MM.1S (cell line): ENCODE measurements at regions not wholly inside any gene's neighbourhood (a gene's known extent, or its start where the extent isn't known, plus 50 kb on each side); places are given as distances from the start of the nearest gene placed in this dataset.

Experiments used
- DNase-seq: peaks from one replicate; pipeline ENCODE4 v3.0.0-alpha.2; 2015
- H2AFZ ChIP-seq: fragments of 300-600 bp; sonication (generic); 2 replicates; pipeline ENCODE4 v1.6.0; 2016; ENCODE audit warnings: antibody characterized with exemption, low read length
- H3F3A ChIP-seq: fragments of 300-600 bp; sonication (generic); 2 replicates; pipeline ENCODE4 v1.6.1; 2016; ENCODE audit warnings: mild to moderate bottlenecking, antibody characterized with exemption, low read length, moderate library complexity, mixed read lengths; ENCODE audit not compliant: insufficient read depth
- H3K27ac ChIP-seq: fragments of 300-600 bp; sonication (generic); 2 replicates; pipeline ENCODE4 v1.5.1; 2016; ENCODE audit warnings: mild to moderate bottlenecking, low read length
- H3K27me3 ChIP-seq: fragments of 300-600 bp; sonication (generic); replicated peaks from 2 replicates; pipeline ENCODE4 v1.6.0; 2016; ENCODE audit warnings: low read length; ENCODE audit not compliant: insufficient read depth
- H3K36me3 ChIP-seq: fragments of 300-600 bp; sonication (generic); replicated peaks from 2 replicates; pipeline ENCODE4 v1.6.1; 2016; ENCODE audit warnings: mild to moderate bottlenecking, low read length, mixed read lengths; ENCODE audit not compliant: insufficient read depth
- H3K4me1 ChIP-seq: fragments of 300-600 bp; sonication (generic); 2 replicates; pipeline ENCODE4 v1.6.1; 2016; ENCODE audit warnings: low read length, mixed read lengths
- H3K4me2 ChIP-seq: fragments of 300-600 bp; sonication (generic); 2 replicates; pipeline ENCODE4 v1.6.0; 2016; ENCODE audit warnings: low read depth, low read length
- H3K4me3 ChIP-seq: fragments of 300-600 bp; sonication (generic); 2 replicates; pipeline ENCODE4 v1.5.1; 2016; ENCODE audit warnings: low read length, mixed read lengths
- H3K79me2 ChIP-seq: fragments of 300-600 bp; sonication (generic); 2 replicates; pipeline ENCODE4 v1.6.1; 2016; ENCODE audit warnings: mixed run types, low read length, mixed read lengths
- H3K9ac ChIP-seq: fragments of 300-600 bp; sonication (generic); 2 replicates; pipeline ENCODE4 v1.6.1; 2016; ENCODE audit warnings: low read length, mixed read lengths
- H3K9me2 ChIP-seq: fragments of 300-600 bp; sonication (generic); replicated peaks from 2 replicates; pipeline ENCODE4 v1.6.1; 2016; ENCODE audit warnings: mild to moderate bottlenecking, low read length, mixed read lengths; ENCODE audit not compliant: insufficient read depth
- H3K9me3 ChIP-seq: fragments of 300-600 bp; sonication (generic); replicated peaks from 2 replicates; pipeline ENCODE4 v1.6.1; 2016; ENCODE audit warnings: mild to moderate bottlenecking, low read length, mixed read lengths; ENCODE audit not compliant: insufficient read depth
- H4K20me1 ChIP-seq: fragments of 300-600 bp; sonication (generic); 2 replicates; pipeline ENCODE4 v1.6.1; 2016; ENCODE audit warnings: mild to moderate bottlenecking, low read length, moderate library complexity, mixed read lengths; ENCODE audit not compliant: insufficient read depth
- EZH2 ChIP-seq: fragments of 300-600 bp; sonication (generic); optimal IDR thresholded peaks from 2 replicates; pipeline ENCODE3; 2017; ENCODE audit warnings: low read depth, mild to moderate bottlenecking, antibody characterized with exemption, low read length, mixed read lengths
- EZH2phosphoT487 ChIP-seq: fragments of 300-600 bp; sonication (generic); IDR thresholded peaks from 2 replicates; pipeline ENCODE4 v1.6.1; 2018; ENCODE audit warnings: antibody characterized with exemption, low read length
- TF ChIP-seq, protein P1 (sequence below): fragments of 300-600 bp; sonication (generic); IDR thresholded peaks from 2 replicates; pipeline ENCODE4 v1.5.1; 2016; ENCODE audit warnings: antibody characterized with exemption, low read length, mixed read lengths

GRCh38 chr2:219957820-219958219, 330.4 kb downstream of the SLC4A3 start:
- TF ChIP-seq, protein P1, sequence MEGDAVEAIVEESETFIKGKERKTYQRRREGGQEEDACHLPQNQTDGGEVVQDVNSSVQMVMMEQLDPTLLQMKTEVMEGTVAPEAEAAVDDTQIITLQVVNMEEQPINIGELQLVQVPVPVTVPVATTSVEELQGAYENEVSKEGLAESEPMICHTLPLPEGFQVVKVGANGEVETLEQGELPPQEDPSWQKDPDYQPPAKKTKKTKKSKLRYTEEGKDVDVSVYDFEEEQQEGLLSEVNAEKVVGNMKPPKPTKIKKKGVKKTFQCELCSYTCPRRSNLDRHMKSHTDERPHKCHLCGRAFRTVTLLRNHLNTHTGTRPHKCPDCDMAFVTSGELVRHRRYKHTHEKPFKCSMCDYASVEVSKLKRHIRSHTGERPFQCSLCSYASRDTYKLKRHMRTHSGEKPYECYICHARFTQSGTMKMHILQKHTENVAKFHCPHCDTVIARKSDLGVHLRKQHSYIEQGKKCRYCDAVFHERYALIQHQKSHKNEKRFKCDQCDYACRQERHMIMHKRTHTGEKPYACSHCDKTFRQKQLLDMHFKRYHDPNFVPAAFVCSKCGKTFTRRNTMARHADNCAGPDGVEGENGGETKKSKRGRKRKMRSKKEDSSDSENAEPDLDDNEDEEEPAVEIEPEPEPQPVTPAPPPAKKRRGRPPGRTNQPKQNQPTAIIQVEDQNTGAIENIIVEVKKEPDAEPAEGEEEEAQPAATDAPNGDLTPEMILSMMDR, result no peak
- TF ChIP-seq EZH2phosphoT487, result no peak
- no peak for TF ChIP-seq EZH2
- no peak overlapping the region for H2AFZ ChIP-seq
- no peaks in the 10 kb centered on the region for H3K9me2 ChIP-seq
- H3K4me2 ChIP-seq, result no peak overlapping the region
- no peaks in the 10 kb centered on the region for H3K79me2 ChIP-seq
- H3K36me3 ChIP-seq, result no peaks in the 10 kb centered on the region
- H3K4me3 ChIP-seq, result no peak overlapping the region
- H3K9ac ChIP-seq, result no peak overlapping the region
- H3K9me3 ChIP-seq, result no peaks in the 10 kb centered on the region
- H3K27me3 ChIP-seq, result no peaks in the 10 kb centered on the region
- no peaks in the 10 kb centered on the region for H4K20me1 ChIP-seq
- no peak overlapping the region for H3K27ac ChIP-seq
- H3K4me1 ChIP-seq, result no peaks in the 10 kb centered on the region
- no peak for DNase-seq
- no peaks in the 10 kb centered on the region for H3F3A ChIP-seq

DNA sequence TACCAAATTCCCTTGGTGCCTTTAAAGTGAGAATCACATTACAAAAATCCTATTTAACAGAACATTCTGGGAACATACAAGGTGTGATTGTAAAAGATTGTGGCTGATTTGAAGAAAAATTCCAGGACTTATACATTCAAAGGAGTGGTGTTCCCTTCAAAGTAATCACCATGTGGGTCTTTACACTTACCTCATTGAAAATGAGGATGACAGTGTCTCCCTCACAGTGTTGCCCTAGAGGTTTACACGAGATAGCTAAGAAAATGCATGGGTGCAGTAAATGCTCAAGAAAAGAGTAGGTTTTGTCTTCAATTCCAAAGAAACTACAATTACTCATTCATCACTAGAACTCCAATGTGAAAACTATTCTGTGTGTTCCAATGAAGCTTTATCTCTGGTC, 331.5 kb downstream of the SLC4A3 start:
- H3K4me1 ChIP-seq, result no peaks in the 10 kb centered on the region
- DNase-seq, result no peak
- TF ChIP-seq EZH2 (no peak), EZH2phosphoT487 (no peak)
- TF ChIP-seq, protein P1, result no peak
- H3K36me3 ChIP-seq, result no peaks in the 10 kb centered on the region
- no peak overlapping the region for H2AFZ ChIP-seq
- no peak overlapping the region for H3K4me3 ChIP-seq
- H3K4me2 ChIP-seq, result no peak overlapping the region
- H3K9me3 ChIP-seq, result no peaks in the 10 kb centered on the region
- H4K20me1 ChIP-seq, result no peaks in the 10 kb centered on the region
- no peaks in the 10 kb centered on the region for H3F3A ChIP-seq
- H3K9me2 ChIP-seq, result no peaks in the 10 kb centered on the region
- H3K79me2 ChIP-seq, result no peaks in the 10 kb centered on the region
- no peaks in the 10 kb centered on the region for H3K27me3 ChIP-seq
- no peak overlapping the region for H3K9ac ChIP-seq
- H3K27ac ChIP-seq, result no peak overlapping the region

DNA sequence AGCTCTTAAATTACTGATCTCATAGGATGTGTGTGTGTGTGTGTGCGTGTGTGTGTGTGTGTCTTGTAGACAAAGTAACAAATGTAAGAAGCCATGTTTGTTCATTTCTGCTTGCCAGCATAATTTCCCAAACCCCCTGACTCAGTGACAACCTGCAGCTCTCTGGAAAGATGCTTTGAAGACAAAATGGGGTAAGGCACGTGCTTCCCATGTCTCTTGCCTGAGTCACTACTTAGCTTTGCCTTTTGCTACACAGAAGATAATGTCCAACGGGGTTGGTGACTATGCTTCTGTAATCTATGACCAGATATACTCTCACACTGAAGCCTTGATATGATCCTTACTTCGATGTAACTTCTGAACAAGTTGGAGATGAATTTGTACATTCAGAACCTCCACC, 332.0 kb downstream of the SLC4A3 start:
- no peaks in the 10 kb centered on the region for H3F3A ChIP-seq
- H3K27ac ChIP-seq, result no peak overlapping the region
- no peaks in the 10 kb centered on the region for H3K9me3 ChIP-seq
- no peak overlapping the region for H3K9ac ChIP-seq
- H3K4me3 ChIP-seq, result no peak overlapping the region
- no peaks in the 10 kb centered on the region for H3K79me2 ChIP-seq
- H3K27me3 ChIP-seq, result no peaks in the 10 kb centered on the region
- H3K9me2 ChIP-seq, result no peaks in the 10 kb centered on the region
- H3K36me3 ChIP-seq, result no peaks in the 10 kb centered on the region
- H3K4me1 ChIP-seq, result no peaks in the 10 kb centered on the region
- no peak overlapping the region for H2AFZ ChIP-seq
- H4K20me1 ChIP-seq, result no peaks in the 10 kb centered on the region
- no peak for DNase-seq
- TF ChIP-seq EZH2phosphoT487 (no peak), EZH2 (no peak)
- TF ChIP-seq, protein P1, result no peak
- no peak overlapping the region for H3K4me2 ChIP-seq
